Endodermal cell (in vitro differentiated cells): ENCODE measurements at regions not wholly inside any gene's neighbourhood (a gene's known extent, or its start where the extent isn't known, plus 50 kb on each side); places are given as distances from the start of the nearest gene placed in this dataset.

Experiments
- DNase-seq: peaks from one replicate; pipeline ENCODE4 v3.0.0-alpha.2; 2017
- H3K27ac ChIP-seq: 2 replicates; pipeline ENCODE4 v1.5.1; 2013; ENCODE audit warnings: mild to moderate bottlenecking, low read depth, low read length, moderate library complexity
- H3K27me3 ChIP-seq: 2 replicates; pipeline ENCODE4 v1.6.1; 2013; ENCODE audit warnings: mild to moderate bottlenecking, low read length, moderate library complexity; ENCODE audit not compliant: insufficient read depth, control insufficient read depth, poor library complexity, severe bottlenecking
- H3K36me3 ChIP-seq: 2 replicates; pipeline ENCODE4 v1.7.0; 2013; ENCODE audit warnings: mild to moderate bottlenecking, low read length, moderate library complexity; ENCODE audit not compliant: control insufficient read depth, insufficient read depth
- H3K4me1 ChIP-seq: one replicate; pipeline ENCODE4 v1.7.0; 2013; ENCODE audit warnings: low read length; ENCODE audit not compliant: control insufficient read depth, insufficient read depth
- H3K4me3 ChIP-seq: 2 replicates; pipeline ENCODE4 v1.5.1; 2013; ENCODE audit warnings: mild to moderate bottlenecking, low read length, moderate library complexity
- H3K9ac ChIP-seq: 2 replicates; pipeline ENCODE4 v1.6.1; 2013; ENCODE audit warnings: mild to moderate bottlenecking, low read length, moderate library complexity; ENCODE audit not compliant: poor library complexity, severe bottlenecking; ENCODE audit errors: extremely low read depth
- H3K9me3 ChIP-seq: 2 replicates; pipeline ENCODE4 v1.6.1; 2013; ENCODE audit warnings: mild to moderate bottlenecking, low read length, moderate library complexity; ENCODE audit not compliant: control insufficient read depth
- H3K27ac Mint-ChIP-seq: 2 replicates; pipeline ENCODE4 v1.8.0; 2020; ENCODE audit warnings: mixed read lengths
- H3K27me3 Mint-ChIP-seq: 2 replicates; pipeline ENCODE4 v1.8.0; 2021; ENCODE audit warnings: mild to moderate bottlenecking, mixed read lengths; ENCODE audit not compliant: insufficient read depth
- H3K36me3 Mint-ChIP-seq: 2 replicates; pipeline ENCODE4 v1.8.0; 2020; ENCODE audit warnings: low read depth, mixed read lengths
- H3K4me1 Mint-ChIP-seq: 2 replicates; pipeline ENCODE4 v1.8.0; 2020; ENCODE audit warnings: mixed read lengths
- H3K4me3 Mint-ChIP-seq: 2 replicates; pipeline ENCODE4 v1.8.0; 2020; ENCODE audit warnings: mild to moderate bottlenecking, moderate library complexity, mixed read lengths
- H3K9me3 Mint-ChIP-seq: 2 replicates; pipeline ENCODE4 v1.8.0; 2020; ENCODE audit warnings: mild to moderate bottlenecking, mixed read lengths
- CTCF ChIP-seq: fragments of 200-600 bp; sonication (generic); conservative IDR thresholded peaks from 2 replicates; pipeline ENCODE4 v1.5.0; 2021; ENCODE audit warnings: antibody characterized with exemption, mild to moderate bottlenecking
- WGBS, 2 experiments: methylation state at CpG; one replicate each; pipeline versions ENCODE4 v1.1.5 to v1.1.7; 2013; ENCODE audit warnings: missing lambda C conversion rate in 2 of 2, mixed read lengths in 1 of 2; ENCODE audit not compliant: insufficient coverage in 1 of 2, insufficient read length in 1 of 2; 5-methylcytosine and 5-hydroxymethylcytosine counted together

DNA sequence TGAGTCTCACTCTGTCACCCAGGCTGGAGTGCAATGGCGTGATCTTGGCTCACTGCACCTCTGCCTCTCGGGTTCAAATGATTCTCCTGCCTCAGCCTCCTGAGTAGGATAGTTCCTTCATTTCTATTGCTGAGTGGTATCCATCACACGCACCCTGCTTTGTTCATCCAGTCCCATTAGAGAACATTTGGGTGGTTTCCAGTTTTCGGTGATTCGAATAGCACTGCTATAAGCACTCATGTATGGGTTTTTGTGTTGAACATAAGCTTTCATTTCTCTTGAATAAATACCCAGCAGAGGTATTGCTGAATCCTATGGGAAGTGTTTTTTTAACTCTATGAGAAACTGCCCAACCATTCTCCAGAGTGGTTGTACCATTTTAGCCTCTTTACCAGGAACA lies 147.3 kb downstream of the DDX1 start:
- Mint-ChIP-seq H3K4me1 (peaks cover 18% of the 10 kb centered on the region), H3K27ac (no peak overlapping the region), H3K9me3 (peaks cover 10% of the 10 kb centered on the region), H3K27me3 (peaks cover 41% of the 10 kb centered on the region), H3K36me3 (no peaks in the 10 kb centered on the region), H3K4me3 (no peak overlapping the region)
- WGBS, 2 experiments, result 85 to 95% methylated on average over 2 to 5 of the region's 5 CpGs
- TF ChIP-seq CTCF, result no peak
- peaks cover 46% of the 10 kb centered on the region for H3K27me3 ChIP-seq
- no peaks in the 10 kb centered on the region for H3K36me3 ChIP-seq
- peaks cover 7% of the 10 kb centered on the region for H3K4me1 ChIP-seq
- H3K9ac ChIP-seq, result no peak overlapping the region
- peaks cover 14% of the 10 kb centered on the region for H3K9me3 ChIP-seq
- DNase-seq, result peak; percentile 12
- no peak overlapping the region for H3K27ac ChIP-seq
- H3K4me3 ChIP-seq, result no peak overlapping the region

DNA sequence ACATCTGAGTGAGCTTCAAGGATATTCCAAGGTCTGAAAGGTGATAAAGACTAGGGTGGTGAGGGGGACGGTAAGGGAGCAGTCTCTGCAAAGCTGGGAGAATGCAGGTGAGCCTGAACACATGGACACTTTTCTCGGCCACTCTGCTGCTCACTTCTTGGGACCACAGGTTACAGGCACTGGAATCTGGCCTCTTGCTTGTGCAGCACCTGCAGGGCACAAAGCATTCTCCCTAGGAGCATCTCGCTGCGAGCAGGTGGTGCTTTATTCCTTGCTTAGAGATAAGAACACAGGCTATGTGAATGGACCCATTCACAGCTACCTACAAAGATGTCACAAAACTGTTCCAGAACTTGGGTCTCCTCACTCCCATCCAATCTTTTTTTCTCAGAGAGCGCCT lies 153.2 kb downstream of the DDX1 start:
- H3K27ac Mint-ChIP-seq, result no peak overlapping the region
- peak; percentile 43 for DNase-seq
- no peaks in the 10 kb centered on the region for H3K36me3 ChIP-seq
- WGBS, 2 experiments, result 89 to 90% methylated on average over 3 to 5 of the region's 5 CpGs
- H3K9me3 Mint-ChIP-seq, result peaks cover 10% of the 10 kb centered on the region
- no peak overlapping the region for H3K9ac ChIP-seq
- H3K27me3 ChIP-seq, result peaks cover 5% of the 10 kb centered on the region
- no peak for TF ChIP-seq CTCF
- H3K9me3 ChIP-seq, result peaks cover 11% of the 10 kb centered on the region
- no peak overlapping the region for H3K4me3 ChIP-seq
- H3K4me1 ChIP-seq, result peaks cover 9% of the 10 kb centered on the region
- H3K4me3 Mint-ChIP-seq, result no peak overlapping the region
- no peaks in the 10 kb centered on the region for H3K36me3 Mint-ChIP-seq
- H3K4me1 Mint-ChIP-seq, result peaks cover 3% of the 10 kb centered on the region
- H3K27ac ChIP-seq, result no peak overlapping the region
- H3K27me3 Mint-ChIP-seq, result peaks cover 9% of the 10 kb centered on the region

- Mint-ChIP-seq H3K4me3 (no peak overlapping the region), H3K36me3 (no peaks in the 10 kb centered on the region), H3K27ac (no peak overlapping the region), H3K9me3 (peaks cover 10% of the 10 kb centered on the region), H3K27me3 (peaks cover 9% of the 10 kb centered on the region), H3K4me1 (peaks cover 3% of the 10 kb centered on the region)
- Histone ChIP-seq H3K4me3 (no peak overlapping the region), H3K9me3 (peaks cover 11% of the 10 kb centered on the region), H3K27ac (no peak overlapping the region), H3K4me1 (peaks cover 9% of the 10 kb centered on the region), H3K27me3 (peaks cover 5% of the 10 kb centered on the region), H3K9ac (no peak overlapping the region), H3K36me3 (no peaks in the 10 kb centered on the region)
- TF ChIP-seq CTCF, result no peak
- 92 to 96% methylated on average over 3 of the region's 3 CpGs for WGBS, 2 experiments
- peak; percentile 31 for DNase-seq
These were observed 153.7 kb downstream of the DDX1 start for GRCh38 chr2:15745350-15745749.
